SK-N-SH (cell line): ENCODE measurements at regions not wholly inside any gene's neighbourhood (a gene's known extent, or its start where the extent isn't known, plus 50 kb on each side); places are given as distances from the start of the nearest gene placed in this dataset.

Experiments
- CTCF ChIA-PET: fragments of 300-600, 350-600 bp; formaldehyde crosslinking; extraction: SDS; loops from one replicate; lab custom pipeline; 2021; lab: Yijun Ruan, JAX
- POLR2A ChIA-PET: fragments of 350-600 bp; sonication (Branson Sonifier 250); formaldehyde crosslinking; extraction: SDS; loops from one replicate; lab custom pipeline; 2020; ENCODE audit warnings: antibody characterized with exemption, inconsistent platforms; lab: Yijun Ruan, JAX
- DNase-seq: peaks from one replicate; pipeline ENCODE4 v3.0.0; 2012
- H2AFZ ChIP-seq: fragments of 200-600 bp; sonication (generic); 2 replicates; pipeline ENCODE4 v1.8.1; 2016; ENCODE audit warnings: antibody characterized with exemption, mild to moderate bottlenecking, low read depth
- H3F3A ChIP-seq: fragments of 200-600 bp; sonication (generic); replicated peaks from 2 replicates; pipeline ENCODE3; 2016; ENCODE audit warnings: antibody characterized with exemption, mild to moderate bottlenecking; ENCODE audit not compliant: insufficient read depth
- H3K27ac ChIP-seq, 2 experiments: fragments of 200-500 bp in 1 of 2; fragments of 200-600 bp in 1 of 2; sonication (Bioruptor generic) in 1 of 2; sonication (generic), shearing (Covaris generic) in 1 of 2; 2 replicates each; pipeline versions ENCODE4 v1.5.1 to v1.6.1; 2014 to 2016; ENCODE audit warnings: low read depth in 2 of 2, inconsistent platforms in 1 of 2, low read length in 1 of 2, mild to moderate bottlenecking in 1 of 2, mixed read lengths in 1 of 2
- H3K27me3 ChIP-seq: fragments of 200-600 bp; sonication (generic), shearing (Covaris generic); 2 replicates; pipeline ENCODE4 v1.6.1; 2016; ENCODE audit warnings: mixed run types; ENCODE audit not compliant: insufficient read depth
- H3K36me3 ChIP-seq, 2 experiments: fragments of 200-500 bp in 1 of 2; fragments of 200-600 bp in 1 of 2; sonication (Bioruptor generic) in 1 of 2; sonication (generic) in 1 of 2; replicated peaks in 1 of 2; 2 replicates each; pipeline versions ENCODE3 to v1.5.1; 2014 to 2016; ENCODE audit warnings: low read length in 1 of 2, mild to moderate bottlenecking in 1 of 2; ENCODE audit not compliant: insufficient read depth in 2 of 2, control insufficient read depth in 1 of 2
- H3K4me1 ChIP-seq, 2 experiments: fragments of 200-500 bp in 1 of 2; fragments of 200-600 bp in 1 of 2; sonication (Bioruptor generic) in 1 of 2; sonication (generic), shearing (Covaris generic) in 1 of 2; 2 replicates each; pipeline versions ENCODE4 v1.5.1 to v1.6.1; 2014 to 2016; ENCODE audit warnings: low read depth in 1 of 2, low read length in 1 of 2, mixed run types in 1 of 2; ENCODE audit not compliant: insufficient read depth in 2 of 2, control insufficient read depth in 1 of 2
- H3K4me2 ChIP-seq: fragments of 200-600 bp; sonication (generic), shearing (Covaris generic); 2 replicates; pipeline ENCODE4 v1.6.1; 2017; ENCODE audit warnings: mixed run types
- H3K4me3 ChIP-seq, 2 experiments: fragments of 200-500 bp in 1 of 2; fragments of 200-600 bp in 1 of 2; sonication (Bioruptor generic) in 1 of 2; sonication (generic), shearing (Covaris generic) in 1 of 2; 2 replicates each; pipeline versions ENCODE4 v1.5.1 to v1.8.1; 2014 to 2016; ENCODE audit warnings: low read depth in 2 of 2, inconsistent platforms in 1 of 2, low read length in 1 of 2, mild to moderate bottlenecking in 1 of 2, mixed read lengths in 1 of 2, moderate library complexity in 1 of 2
- H3K79me2 ChIP-seq: fragments of 200-600 bp; sonication (generic); 2 replicates; pipeline ENCODE4 v1.8.1; 2017; ENCODE audit warnings: mild to moderate bottlenecking; ENCODE audit not compliant: insufficient read depth
- H3K9ac ChIP-seq: fragments of 200-600 bp; sonication (generic); 2 replicates; pipeline ENCODE4 v1.6.1; 2017; ENCODE audit warnings: mixed run types
- H3K9me2 ChIP-seq: fragments of 200-600 bp; sonication (generic); 2 replicates; pipeline ENCODE4 v1.6.1; 2017; ENCODE audit warnings: mixed run types
- H3K9me3 ChIP-seq: fragments of 200-600 bp; sonication (generic); 2 replicates; pipeline ENCODE4 v1.6.1; 2017; ENCODE audit warnings: mixed run types, mild to moderate bottlenecking, moderate library complexity
- H4K20me1 ChIP-seq: fragments of 200-600 bp; sonication (generic); 2 replicates; pipeline ENCODE4 v1.6.1; 2017; ENCODE audit warnings: mild to moderate bottlenecking, mixed run types; ENCODE audit not compliant: insufficient read depth
- CHD2 ChIP-seq: fragments of 150-350 bp; IDR thresholded peaks from 2 replicates; pipeline ENCODE4 v1.6.1; 2018; ENCODE audit warnings: low read length; ENCODE audit not compliant: partially characterized antibody
- FOSL2 ChIP-seq: IDR thresholded peaks from 2 replicates; pipeline ENCODE4 v1.4.0; 2012; ENCODE audit warnings: low read depth, mild to moderate bottlenecking, moderate library complexity, borderline replicate concordance
- FOXM1 ChIP-seq: IDR thresholded peaks from 2 replicates; pipeline ENCODE4 v1.4.0; 2012; ENCODE audit warnings: low read depth, mild to moderate bottlenecking
- GATA2 ChIP-seq: sonication (generic); formaldehyde crosslinking; IDR thresholded peaks from 2 replicates; pipeline ENCODE4 v1.5.0; 2020; ENCODE audit warnings: mild to moderate bottlenecking, missing genetic modification reagents
- MXI1 ChIP-seq: IDR thresholded peaks from 2 replicates; pipeline ENCODE4 v1.6.1; 2012; ENCODE audit warnings: mild to moderate bottlenecking, low read depth, low read length, improper control_type of control experiment
- NFIC ChIP-seq: IDR thresholded peaks from 2 replicates; pipeline ENCODE4 v1.4.0; 2012; ENCODE audit warnings: borderline replicate concordance
- POLR2AphosphoS5 ChIP-seq: IDR thresholded peaks from 2 replicates; pipeline ENCODE4 v1.6.1; 2012; ENCODE audit warnings: low read depth, low read length
- RAD21 ChIP-seq: IDR thresholded peaks from 2 replicates; pipeline ENCODE4 v1.6.1; 2012; ENCODE audit warnings: mild to moderate bottlenecking, low read length
- RCOR1 ChIP-seq: fragments of 150-350 bp; IDR thresholded peaks from 2 replicates; pipeline ENCODE4 v1.6.1; 2017; ENCODE audit warnings: antibody characterized with exemption, low read length
- RXRA ChIP-seq: IDR thresholded peaks from 2 replicates; pipeline ENCODE4 v1.4.0; 2012; ENCODE audit warnings: low read depth, mild to moderate bottlenecking, borderline replicate concordance
- SIN3A ChIP-seq: IDR thresholded peaks from 2 replicates; pipeline ENCODE4 v1.6.1; 2012; ENCODE audit warnings: low read depth, mild to moderate bottlenecking, low read length, moderate library complexity, borderline replicate concordance
- SMC3 ChIP-seq: IDR thresholded peaks from 2 replicates; pipeline ENCODE4 v1.6.1; 2012; ENCODE audit warnings: low read depth, low read length, improper control_type of control experiment
- TAF1 ChIP-seq: IDR thresholded peaks from 2 replicates; pipeline ENCODE4 v1.6.1; 2012; ENCODE audit warnings: low read depth, mild to moderate bottlenecking, low read length, moderate library complexity, borderline replicate concordance
- TEAD4 ChIP-seq: IDR thresholded peaks from 2 replicates; pipeline ENCODE4 v1.4.0; 2012; ENCODE audit warnings: mild to moderate bottlenecking, borderline replicate concordance; ENCODE audit not compliant: insufficient read depth
- YY1 ChIP-seq: IDR thresholded peaks from 2 replicates; pipeline ENCODE4 v1.4.0; 2012; ENCODE audit warnings: low read depth, mild to moderate bottlenecking
- WGBS: methylation state at CpG from one replicate; pipeline ENCODE4 v1.1.6; 2017; ENCODE audit warnings: low lambda C conversion rate; 5-methylcytosine and 5-hydroxymethylcytosine counted together
- TF ChIP-seq, protein P1 (sequence below): IDR thresholded peaks from 2 replicates; pipeline ENCODE4 v1.4.0; 2012; ENCODE audit warnings: low read depth, borderline replicate concordance
- TF ChIP-seq, protein P2 (sequence below): IDR thresholded peaks from 2 replicates; pipeline ENCODE4 v1.4.0; 2012; ENCODE audit warnings: low read depth, borderline replicate concordance
- TF ChIP-seq, protein P3 (sequence below): IDR thresholded peaks from 2 replicates; pipeline ENCODE4 v1.6.1; 2012; ENCODE audit warnings: mild to moderate bottlenecking, low read depth, low read length, moderate library complexity

DNA sequence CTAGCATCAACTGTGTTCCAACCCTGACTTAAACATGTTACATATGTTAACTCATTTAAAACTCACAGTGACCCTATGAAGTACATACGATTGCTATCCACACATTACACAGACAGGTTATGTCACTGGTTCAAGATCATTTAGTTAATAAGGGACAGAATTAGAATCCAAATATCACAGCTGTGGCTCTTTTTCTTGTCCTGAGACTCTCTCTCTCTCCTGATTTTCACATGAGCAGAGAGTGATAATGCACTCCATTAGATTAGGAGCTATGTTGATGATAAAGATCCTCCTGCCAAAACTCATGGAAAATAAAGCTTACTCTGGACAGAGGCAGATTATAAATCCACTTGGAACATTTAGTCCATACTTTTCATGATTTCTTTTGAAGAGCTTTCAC, 408.3 kb downstream of the PPARGC1A start:
- Histone ChIP-seq H2AFZ (no peak overlapping the region), H3K4me1 (no peaks in the 10 kb centered on the region), H3K9me2 (no peaks in the 10 kb centered on the region), H3K36me3 (no peaks in the 10 kb centered on the region), H3F3A (no peaks in the 10 kb centered on the region), H3K79me2 (no peaks in the 10 kb centered on the region), H3K9ac (no peak overlapping the region), H3K9me3 (no peaks in the 10 kb centered on the region), H3K27ac (no peak overlapping the region), H4K20me1 (no peaks in the 10 kb centered on the region), H3K27me3 (no peaks in the 10 kb centered on the region), H3K4me3 (no peak overlapping the region), H3K4me2 (no peak overlapping the region)
- ChIA-PET CTCF (no interaction called here), POLR2A (no interaction called here)
- 4% methylated on average over 1 of the region's 1 CpG for WGBS
- no peak for TF ChIP-seq POLR2AphosphoS5
- TF ChIP-seq, protein P1, sequence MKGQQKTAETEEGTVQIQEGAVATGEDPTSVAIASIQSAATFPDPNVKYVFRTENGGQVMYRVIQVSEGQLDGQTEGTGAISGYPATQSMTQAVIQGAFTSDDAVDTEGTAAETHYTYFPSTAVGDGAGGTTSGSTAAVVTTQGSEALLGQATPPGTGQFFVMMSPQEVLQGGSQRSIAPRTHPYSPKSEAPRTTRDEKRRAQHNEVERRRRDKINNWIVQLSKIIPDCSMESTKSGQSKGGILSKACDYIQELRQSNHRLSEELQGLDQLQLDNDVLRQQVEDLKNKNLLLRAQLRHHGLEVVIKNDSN = no peak
- TF ChIP-seq YY1 = no peak
- no peak for TF ChIP-seq SMC3
- TF ChIP-seq SIN3A = no peak
- TF ChIP-seq RXRA = no peak
- no peak for TF ChIP-seq GATA2 (CRISPR knock-in tag)
- TF ChIP-seq FOSL2 = no peak
- TF ChIP-seq NFIC = no peak
- TF ChIP-seq RCOR1 = no peak
- no peak for TF ChIP-seq TEAD4
- TF ChIP-seq RAD21 = no peak
- no peak for TF ChIP-seq TAF1
- TF ChIP-seq FOXM1 = no peak
- no peak for TF ChIP-seq CHD2
- TF ChIP-seq, protein P2, sequence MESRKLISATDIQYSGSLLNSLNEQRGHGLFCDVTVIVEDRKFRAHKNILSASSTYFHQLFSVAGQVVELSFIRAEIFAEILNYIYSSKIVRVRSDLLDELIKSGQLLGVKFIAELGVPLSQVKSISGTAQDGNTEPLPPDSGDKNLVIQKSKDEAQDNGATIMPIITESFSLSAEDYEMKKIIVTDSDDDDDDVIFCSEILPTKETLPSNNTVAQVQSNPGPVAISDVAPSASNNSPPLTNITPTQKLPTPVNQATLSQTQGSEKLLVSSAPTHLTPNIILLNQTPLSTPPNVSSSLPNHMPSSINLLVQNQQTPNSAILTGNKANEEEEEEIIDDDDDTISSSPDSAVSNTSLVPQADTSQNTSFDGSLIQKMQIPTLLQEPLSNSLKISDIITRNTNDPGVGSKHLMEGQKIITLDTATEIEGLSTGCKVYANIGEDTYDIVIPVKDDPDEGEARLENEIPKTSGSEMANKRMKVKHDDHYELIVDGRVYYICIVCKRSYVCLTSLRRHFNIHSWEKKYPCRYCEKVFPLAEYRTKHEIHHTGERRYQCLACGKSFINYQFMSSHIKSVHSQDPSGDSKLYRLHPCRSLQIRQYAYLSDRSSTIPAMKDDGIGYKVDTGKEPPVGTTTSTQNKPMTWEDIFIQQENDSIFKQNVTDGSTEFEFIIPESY = no peak
- TF ChIP-seq, protein P3, sequence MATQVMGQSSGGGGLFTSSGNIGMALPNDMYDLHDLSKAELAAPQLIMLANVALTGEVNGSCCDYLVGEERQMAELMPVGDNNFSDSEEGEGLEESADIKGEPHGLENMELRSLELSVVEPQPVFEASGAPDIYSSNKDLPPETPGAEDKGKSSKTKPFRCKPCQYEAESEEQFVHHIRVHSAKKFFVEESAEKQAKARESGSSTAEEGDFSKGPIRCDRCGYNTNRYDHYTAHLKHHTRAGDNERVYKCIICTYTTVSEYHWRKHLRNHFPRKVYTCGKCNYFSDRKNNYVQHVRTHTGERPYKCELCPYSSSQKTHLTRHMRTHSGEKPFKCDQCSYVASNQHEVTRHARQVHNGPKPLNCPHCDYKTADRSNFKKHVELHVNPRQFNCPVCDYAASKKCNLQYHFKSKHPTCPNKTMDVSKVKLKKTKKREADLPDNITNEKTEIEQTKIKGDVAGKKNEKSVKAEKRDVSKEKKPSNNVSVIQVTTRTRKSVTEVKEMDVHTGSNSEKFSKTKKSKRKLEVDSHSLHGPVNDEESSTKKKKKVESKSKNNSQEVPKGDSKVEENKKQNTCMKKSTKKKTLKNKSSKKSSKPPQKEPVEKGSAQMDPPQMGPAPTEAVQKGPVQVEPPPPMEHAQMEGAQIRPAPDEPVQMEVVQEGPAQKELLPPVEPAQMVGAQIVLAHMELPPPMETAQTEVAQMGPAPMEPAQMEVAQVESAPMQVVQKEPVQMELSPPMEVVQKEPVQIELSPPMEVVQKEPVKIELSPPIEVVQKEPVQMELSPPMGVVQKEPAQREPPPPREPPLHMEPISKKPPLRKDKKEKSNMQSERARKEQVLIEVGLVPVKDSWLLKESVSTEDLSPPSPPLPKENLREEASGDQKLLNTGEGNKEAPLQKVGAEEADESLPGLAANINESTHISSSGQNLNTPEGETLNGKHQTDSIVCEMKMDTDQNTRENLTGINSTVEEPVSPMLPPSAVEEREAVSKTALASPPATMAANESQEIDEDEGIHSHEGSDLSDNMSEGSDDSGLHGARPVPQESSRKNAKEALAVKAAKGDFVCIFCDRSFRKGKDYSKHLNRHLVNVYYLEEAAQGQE = no peak
- TF ChIP-seq MXI1 = no peak
- no peak for DNase-seq
